T47D (cell line): ENCODE measurements at regions not wholly inside any gene's neighbourhood (a gene's known extent, or its start where the extent isn't known, plus 50 kb on each side); places are given as distances from the start of the nearest gene placed in this dataset.

Experiments used
- DNase-seq, 2 experiments: peaks; one replicate each; pipeline versions ENCODE4 v3.0.0 to v3.0.0-alpha.2; 2011 to 2012; ENCODE audit warnings: low read depth in 1 of 2, low spot score in 1 of 2
- JUND ChIP-seq: IDR thresholded peaks from 2 replicates; pipeline ENCODE4 v1.6.1; 2012; ENCODE audit warnings: low read depth
- in situ Hi-C: cut with HindIII; loops from 2 replicates; pipeline ENCODE4 v1.10.0; 2016; ENCODE audit warnings: low sequenced_read_pairs, low pct_unique_long_range_greater_than_20kb

DNA sequence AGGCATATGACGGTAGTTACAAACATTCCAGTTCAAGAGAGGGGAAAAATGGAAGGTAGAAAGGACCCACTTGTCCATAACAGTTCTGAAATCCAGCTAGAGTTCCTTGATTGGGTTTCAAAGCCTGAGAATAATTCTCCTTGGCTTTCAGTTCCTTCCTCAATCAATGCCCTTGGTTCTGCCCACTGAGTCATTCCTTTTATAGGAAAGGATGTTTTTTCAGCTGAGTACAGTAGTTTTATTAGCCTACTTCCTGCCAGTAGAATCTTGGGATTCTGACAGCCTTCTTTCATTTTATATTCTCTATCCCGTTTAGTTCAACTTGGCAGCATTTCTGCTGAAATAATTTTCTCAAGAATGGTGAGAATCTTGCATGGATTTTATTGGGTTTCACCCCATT is 386.9 kb upstream of the SMC2 start:
- in situ Hi-C loops: no loop called here
- TF ChIP-seq JUND: no peak
- no peak for DNase-seq

DNA sequence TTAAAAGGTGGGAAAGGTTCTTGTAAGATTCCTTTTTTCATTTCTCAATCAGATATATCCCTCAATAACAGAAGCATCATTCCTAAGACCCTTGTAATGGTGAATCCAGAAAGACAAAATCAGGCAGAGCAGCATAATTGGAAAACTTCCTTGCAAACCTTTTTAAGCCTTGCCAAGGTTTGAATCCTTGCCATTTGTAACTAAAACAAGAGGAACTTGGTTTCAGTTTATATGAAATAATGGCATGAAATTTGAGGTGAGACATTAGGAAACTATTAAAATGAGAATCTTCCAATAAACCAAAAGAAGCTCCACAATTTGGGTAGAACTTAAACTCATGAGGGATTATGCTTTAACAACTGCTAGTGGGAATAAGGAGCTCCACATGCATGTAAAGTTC is 384.7 kb upstream of the SMC2 start:
- TF ChIP-seq JUND: no peak
- in situ Hi-C loops: no loop called here
- DNase-seq: no peak

DNA sequence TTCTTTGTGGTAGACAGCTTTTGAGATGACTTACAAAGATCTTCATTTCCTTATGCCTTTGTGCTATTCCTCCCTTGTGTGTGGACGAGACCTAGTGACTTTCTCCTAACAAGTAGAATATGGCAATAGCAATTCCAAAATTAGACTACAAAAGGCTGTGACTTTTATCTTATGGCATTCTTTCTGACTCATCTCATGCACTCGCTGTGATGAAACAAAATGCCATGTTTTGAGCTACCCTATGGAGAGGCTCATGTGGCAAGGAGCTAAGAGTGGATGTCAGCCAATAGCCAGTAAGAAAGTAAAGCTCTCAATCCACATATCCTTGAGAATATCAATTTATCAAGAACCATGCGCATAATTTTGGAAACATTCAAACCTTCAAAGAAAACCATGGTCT is 380.5 kb upstream of the SMC2 start:
- no peak for TF ChIP-seq JUND
- no peak for DNase-seq
- in situ Hi-C loops: no loop called here

DNA sequence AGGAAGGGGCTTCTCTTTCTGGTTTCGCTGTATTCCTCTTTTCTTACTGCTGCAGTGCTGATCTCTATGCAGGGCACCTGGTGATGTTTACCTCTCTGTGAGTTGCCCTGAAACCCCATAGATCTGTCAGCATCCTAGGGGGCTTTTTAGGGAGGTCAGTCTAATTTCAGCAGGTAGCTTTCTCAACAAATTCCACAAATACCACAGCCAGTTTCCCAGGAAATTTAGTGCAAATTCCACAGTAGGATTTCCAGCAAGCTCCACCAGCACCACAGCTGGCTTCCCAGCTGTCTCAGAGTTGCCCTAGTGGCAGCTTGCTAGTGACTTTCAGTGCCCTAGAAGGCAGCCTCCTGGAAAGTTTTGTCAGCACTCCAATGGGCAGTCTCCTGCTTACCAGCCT is 379.1 kb upstream of the SMC2 start:
- DNase-seq: no peak
- in situ Hi-C loops: no loop called here
- no peak for TF ChIP-seq JUND

GRCh38 chr9:103721056-103721455 is 373.1 kb upstream of the SMC2 start:
- TF ChIP-seq JUND: no peak
- in situ Hi-C loops: no loop called here
- no peak for DNase-seq

DNA sequence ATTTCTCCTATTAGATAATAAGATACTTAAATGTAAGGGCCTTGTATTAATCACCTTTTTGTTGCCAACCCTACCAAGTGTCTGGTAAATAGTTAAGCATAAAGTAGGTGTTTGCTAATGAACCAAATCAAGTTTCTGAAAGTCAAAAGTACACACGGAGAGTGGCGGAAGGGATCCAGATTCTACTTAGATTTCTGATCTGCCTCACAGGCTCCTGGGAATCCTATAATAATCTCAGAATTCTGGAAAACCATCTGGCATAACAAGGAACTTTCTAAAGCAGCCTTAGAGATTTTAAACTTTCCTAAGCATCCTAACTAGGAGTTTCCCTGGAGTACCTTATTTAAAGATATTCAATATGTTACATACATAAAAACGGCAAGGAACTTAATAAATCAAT is 363.2 kb upstream of the SMC2 start:
- in situ Hi-C loops: no loop called here
- no peak for TF ChIP-seq JUND
- no peak for DNase-seq

GRCh38 chr9:103731541-103731940 is 362.6 kb upstream of the SMC2 start:
- DNase-seq: no peak
- no peak for TF ChIP-seq JUND
- in situ Hi-C loops: no loop called here

DNA sequence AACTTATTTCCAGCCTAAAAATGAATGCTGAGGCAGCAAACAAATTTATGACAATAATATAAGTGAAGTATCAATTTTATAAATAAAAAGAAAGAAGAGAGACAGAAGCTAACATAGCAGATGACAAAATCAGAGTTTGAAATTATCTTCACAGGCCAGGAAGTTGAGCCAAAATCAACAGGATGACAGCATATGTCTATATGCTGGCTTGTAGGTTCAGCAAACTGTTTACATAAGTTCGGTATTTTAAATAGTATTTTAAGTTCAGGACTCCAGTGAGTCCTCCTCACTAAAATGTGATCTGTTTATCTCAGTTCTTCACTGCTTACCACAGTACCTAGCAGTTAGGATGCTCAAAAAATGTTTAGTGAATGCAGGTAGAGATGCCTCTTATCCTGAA is 359.6 kb upstream of the SMC2 start:
- no peak for DNase-seq
- in situ Hi-C loops: no loop called here
- no peak for TF ChIP-seq JUND

DNA sequence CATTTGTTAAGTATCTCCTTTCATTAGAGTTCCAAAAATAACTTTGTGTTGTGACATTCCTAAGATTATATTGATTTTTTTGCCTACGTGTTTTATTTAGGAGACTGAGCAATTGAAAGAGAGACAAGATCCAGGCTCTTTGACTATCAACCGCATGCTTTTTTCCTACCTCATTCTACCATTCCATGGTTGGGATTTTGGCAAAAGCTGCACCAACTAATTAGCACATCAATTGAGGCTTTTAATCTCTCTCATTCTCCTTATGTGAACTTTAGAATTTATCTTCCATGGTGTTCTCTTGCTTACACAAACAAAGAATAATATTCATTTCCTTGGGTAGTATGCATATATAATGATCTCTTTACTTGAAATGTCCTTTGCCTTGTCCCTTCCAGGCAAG is 338.7 kb upstream of the SMC2 start:
- in situ Hi-C loops: no loop called here
- no peak for DNase-seq
- TF ChIP-seq JUND: no peak

DNA sequence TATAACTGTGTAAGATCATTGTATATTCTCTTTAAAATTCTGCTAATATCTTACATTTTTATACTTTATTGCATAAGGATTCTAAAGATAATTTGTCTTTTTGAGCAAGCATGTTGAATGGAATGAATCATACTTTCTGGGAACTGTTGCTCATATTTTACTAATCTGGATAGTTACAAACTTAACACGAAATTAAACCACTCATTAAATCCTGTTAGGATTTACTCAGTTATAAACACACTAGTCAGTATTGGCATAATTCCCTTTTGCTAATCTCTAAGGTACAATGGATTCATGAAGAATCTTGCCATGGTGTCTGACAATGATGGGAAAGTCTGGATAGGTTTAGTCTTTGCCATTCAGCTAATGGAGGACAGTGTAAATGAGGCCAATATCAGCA is 338.1 kb upstream of the SMC2 start:
- DNase-seq: no peak
- in situ Hi-C loops: no loop called here
- no peak for TF ChIP-seq JUND

DNA sequence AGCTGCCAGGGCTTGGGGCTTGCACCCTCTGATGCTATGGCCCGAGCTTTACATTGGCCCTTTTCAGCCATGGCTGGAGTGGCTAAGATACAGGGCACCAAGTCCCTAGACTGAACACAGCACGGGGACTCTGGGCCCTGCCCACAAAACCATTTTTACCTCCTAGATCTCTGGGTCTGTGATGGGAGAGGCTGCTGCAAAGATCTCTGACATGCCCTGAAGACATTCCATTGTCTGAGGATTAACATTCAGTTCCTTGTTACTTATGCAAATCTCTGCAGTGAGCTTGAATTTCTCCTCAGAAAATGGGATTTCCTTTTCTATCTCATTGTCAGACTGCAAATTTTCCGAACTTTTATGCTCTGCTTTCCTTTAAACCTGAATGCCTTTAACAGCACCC is 337.0 kb upstream of the SMC2 start:
- in situ Hi-C loops: no loop called here
- TF ChIP-seq JUND: no peak
- DNase-seq: no peak

- TF ChIP-seq JUND: no peak
- in situ Hi-C loops: no loop called here
- no peak for DNase-seq
These were observed 332.6 kb upstream of the SMC2 start for GRCh38 chr9:103761466-103761865.

DNA sequence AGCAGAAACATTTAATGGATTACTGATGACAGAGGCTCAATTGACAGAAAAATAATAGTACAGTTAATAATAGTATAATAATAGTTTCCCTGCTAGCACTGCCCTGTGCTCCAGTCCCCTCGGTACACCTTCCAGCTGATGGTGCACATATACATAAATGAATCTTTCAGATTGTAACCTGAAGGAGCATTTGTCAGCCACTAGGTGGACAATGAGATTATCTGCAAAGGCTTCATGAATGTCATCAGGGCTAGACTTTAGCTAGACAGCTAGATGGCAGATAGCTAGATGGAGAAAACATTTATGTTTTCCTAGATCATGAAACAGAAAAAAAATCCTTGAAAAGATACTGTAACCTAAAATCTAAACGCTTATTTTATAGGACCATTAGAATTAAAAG is 304.4 kb upstream of the SMC2 start:
- no peak for TF ChIP-seq JUND
- DNase-seq: peak in 1 of 2 experiments; percentile 47
- in situ Hi-C loops: no loop called here

GRCh38 chr9:103798620-103799019 is 295.5 kb upstream of the SMC2 start:
- peak in 1 of 2 experiments; percentile 28 for DNase-seq
- TF ChIP-seq JUND: no peak
- in situ Hi-C loops: no loop called here

- DNase-seq: no peak
- TF ChIP-seq JUND: no peak
- in situ Hi-C loops: no loop called here
These were observed 294.1 kb upstream of the SMC2 start for GRCh38 chr9:103799959-103800358.
